Natural killer cell (primary cell): ENCODE measurements at regions not wholly inside any gene's neighbourhood (a gene's known extent, or its start where the extent isn't known, plus 50 kb on each side); places are given as distances from the start of the nearest gene placed in this dataset.

Experiments used
- ATAC-seq, 3 donors: fragments of 150-1000 bp in 2 of 3; fragments of 200-7000 bp in 1 of 3; cut with Tn5 transposase; 1 replicate in 1 of 3; 2 replicates in 2 of 3; pipeline ENCODE4 v1.10.0; 2021; ENCODE audit warnings: mild to moderate bottlenecking in 2 of 3, moderate library complexity in 2 of 3
- DNase-seq, 2 donors: peaks; one replicate each; pipeline versions ENCODE4 v3.0.0 to v3.0.0-alpha.2; 2013 to 2021; ENCODE audit warnings: mixed read lengths in 1 of 2
- H3K27ac ChIP-seq: one replicate; pipeline ENCODE4 v1.5.1; 2013; ENCODE audit warnings: mild to moderate bottlenecking, low read length
- H3K27me3 ChIP-seq: one replicate; pipeline ENCODE4 v1.6.1; 2013; ENCODE audit warnings: low read length; ENCODE audit not compliant: control insufficient read depth, insufficient read depth
- H3K36me3 ChIP-seq: one replicate; pipeline ENCODE4 v1.6.1; 2013; ENCODE audit warnings: low read length; ENCODE audit not compliant: control insufficient read depth, insufficient read depth
- H3K4me1 ChIP-seq: one replicate; pipeline ENCODE4 v1.6.1; 2013; ENCODE audit warnings: low read length; ENCODE audit not compliant: control insufficient read depth, insufficient read depth
- H3K4me3 ChIP-seq: one replicate; pipeline ENCODE4 v1.5.1; 2013; ENCODE audit warnings: low read length
- H3K9me3 ChIP-seq: one replicate; pipeline ENCODE4 v1.6.1; 2013; ENCODE audit warnings: low read length; ENCODE audit not compliant: control insufficient read depth, insufficient read depth
- H3K27ac Mint-ChIP-seq, 2 donors: one replicate each; pipeline ENCODE4 v1.8.0; 2022; ENCODE audit warnings: mild to moderate bottlenecking in 2 of 2, mixed read lengths in 2 of 2, moderate library complexity in 1 of 2
- H3K27me3 Mint-ChIP-seq, 2 donors: one replicate each; pipeline ENCODE4 v1.8.0; 2022; ENCODE audit warnings: low read depth in 2 of 2, mixed read lengths in 2 of 2
- H3K36me3 Mint-ChIP-seq: one replicate; pipeline ENCODE4 v1.8.0; 2022; ENCODE audit warnings: mixed read lengths
- H3K4me1 Mint-ChIP-seq, 2 donors: one replicate each; pipeline ENCODE4 v1.8.0; 2022; ENCODE audit warnings: mixed read lengths in 2 of 2
- H3K4me3 Mint-ChIP-seq: one replicate; pipeline ENCODE4 v1.8.0; 2022; ENCODE audit warnings: mild to moderate bottlenecking, moderate library complexity, mixed read lengths
- H3K9me3 Mint-ChIP-seq, 2 donors: one replicate each; pipeline ENCODE4 v1.8.0; 2022; ENCODE audit warnings: mixed read lengths in 2 of 2
- WGBS: methylation state at CpG from one replicate; pipeline ENCODE4 v1.1.7; 2013; ENCODE audit warnings: missing lambda C conversion rate; ENCODE audit not compliant: insufficient coverage; 5-methylcytosine and 5-hydroxymethylcytosine counted together
- intact Hi-C: fragments of 100-400 bp; cut with micrococcal nuclease; formaldehyde crosslinking; loops from one replicate; pipeline ENCODE4 v1.14.2; 2022
- TF ChIP-seq, protein P1 (sequence below): fragments of 200-600 bp; IDR thresholded peaks from one replicate; pipeline ENCODE4 v1.8.0; 2022; ENCODE audit warnings: antibody characterized with exemption

- Mint-ChIP-seq H3K4me3 (no peak overlapping the region), H3K27ac (no peak overlapping the region), H3K36me3 (no peaks in the 10 kb centered on the region), H3K9me3 (peaks cover 5 to 6% of the 10 kb centered on the region in 2 donors), H3K27me3 (no peaks in the 10 kb centered on the region), H3K4me1 (no peaks in the 10 kb centered on the region)
- H3K27me3 ChIP-seq, result no peaks in the 10 kb centered on the region
- TF ChIP-seq, protein P1, sequence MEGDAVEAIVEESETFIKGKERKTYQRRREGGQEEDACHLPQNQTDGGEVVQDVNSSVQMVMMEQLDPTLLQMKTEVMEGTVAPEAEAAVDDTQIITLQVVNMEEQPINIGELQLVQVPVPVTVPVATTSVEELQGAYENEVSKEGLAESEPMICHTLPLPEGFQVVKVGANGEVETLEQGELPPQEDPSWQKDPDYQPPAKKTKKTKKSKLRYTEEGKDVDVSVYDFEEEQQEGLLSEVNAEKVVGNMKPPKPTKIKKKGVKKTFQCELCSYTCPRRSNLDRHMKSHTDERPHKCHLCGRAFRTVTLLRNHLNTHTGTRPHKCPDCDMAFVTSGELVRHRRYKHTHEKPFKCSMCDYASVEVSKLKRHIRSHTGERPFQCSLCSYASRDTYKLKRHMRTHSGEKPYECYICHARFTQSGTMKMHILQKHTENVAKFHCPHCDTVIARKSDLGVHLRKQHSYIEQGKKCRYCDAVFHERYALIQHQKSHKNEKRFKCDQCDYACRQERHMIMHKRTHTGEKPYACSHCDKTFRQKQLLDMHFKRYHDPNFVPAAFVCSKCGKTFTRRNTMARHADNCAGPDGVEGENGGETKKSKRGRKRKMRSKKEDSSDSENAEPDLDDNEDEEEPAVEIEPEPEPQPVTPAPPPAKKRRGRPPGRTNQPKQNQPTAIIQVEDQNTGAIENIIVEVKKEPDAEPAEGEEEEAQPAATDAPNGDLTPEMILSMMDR, result no peak
- H3K27ac ChIP-seq, result no peak overlapping the region
- ATAC-seq (no peak), DNase-seq (no peak)
- H3K9me3 ChIP-seq, result no peaks in the 10 kb centered on the region
- intact Hi-C loops, result no loop called here
- H3K36me3 ChIP-seq, result no peaks in the 10 kb centered on the region
- H3K4me1 ChIP-seq, result no peaks in the 10 kb centered on the region
- no peak overlapping the region for H3K4me3 ChIP-seq
Measured at GRCh38 chr3:117404141-117404540, 694.6 kb downstream of the TUSC7 start.

- TF ChIP-seq, protein P1, result no peak
- H3K27me3 ChIP-seq, result no peaks in the 10 kb centered on the region
- H3K9me3 Mint-ChIP-seq, result peaks cover 7 to 8% of the 10 kb centered on the region in 2 donors
- H3K4me1 ChIP-seq, result no peaks in the 10 kb centered on the region
- no peaks in the 10 kb centered on the region for H3K4me1 Mint-ChIP-seq
- H3K36me3 ChIP-seq, result no peaks in the 10 kb centered on the region
- no peak overlapping the region for H3K27ac ChIP-seq
- no peaks in the 10 kb centered on the region for H3K27me3 Mint-ChIP-seq
- no peak overlapping the region for H3K4me3 Mint-ChIP-seq
- 68% methylated on average over 2 of the region's 2 CpGs for WGBS
- H3K27ac Mint-ChIP-seq, result no peak overlapping the region
- intact Hi-C loops, result no loop called here
- ATAC-seq (no peak), DNase-seq (no peak)
- no peak overlapping the region for H3K4me3 ChIP-seq
- no peaks in the 10 kb centered on the region for H3K36me3 Mint-ChIP-seq
- H3K9me3 ChIP-seq, result no peaks in the 10 kb centered on the region
Measured at GRCh38 chr3:117404730-117405129, 695.2 kb downstream of the TUSC7 start.

DNA sequence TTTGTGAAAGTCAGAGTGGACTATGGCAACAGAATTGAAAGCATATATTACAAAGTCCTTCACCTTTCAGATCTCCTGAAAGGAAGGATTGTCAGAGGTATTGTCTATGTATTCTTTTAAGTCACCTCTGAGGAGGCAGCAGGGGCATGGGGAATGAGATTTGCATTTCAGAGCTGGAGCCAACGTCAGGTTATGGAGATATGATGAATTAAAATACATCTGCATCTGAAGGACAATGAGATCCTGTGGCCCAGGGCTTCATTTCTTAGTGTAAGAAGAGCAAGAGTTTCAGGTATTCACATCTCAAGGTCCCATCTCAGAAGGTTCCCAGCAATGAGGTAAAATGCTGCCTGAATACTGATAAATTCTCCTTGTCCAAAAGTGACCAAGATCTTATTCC is 695.8 kb downstream of the TUSC7 start:
- Histone ChIP-seq H3K4me1 (no peaks in the 10 kb centered on the region), H3K4me3 (no peak overlapping the region), H3K27me3 (no peaks in the 10 kb centered on the region), H3K9me3 (no peaks in the 10 kb centered on the region), H3K27ac (no peak overlapping the region), H3K36me3 (no peaks in the 10 kb centered on the region)
- no peaks in the 10 kb centered on the region for H3K4me1 Mint-ChIP-seq
- no peaks in the 10 kb centered on the region for H3K27me3 Mint-ChIP-seq
- no peak for DNase-seq
- 57% methylated on average over 1 of the region's 1 CpG for WGBS
- H3K36me3 Mint-ChIP-seq, result no peaks in the 10 kb centered on the region
- peaks cover 4 to 5% of the 10 kb centered on the region in 2 donors for H3K9me3 Mint-ChIP-seq
- no peak overlapping the region for H3K4me3 Mint-ChIP-seq
- TF ChIP-seq, protein P1, result no peak
- ATAC-seq, result no peak
- intact Hi-C loops, result no loop called here
- H3K27ac Mint-ChIP-seq, result no peak overlapping the region

GRCh38 chr3:117407317-117407716 is 697.7 kb downstream of the TUSC7 start:
- DNase-seq (no peak), ATAC-seq (no peak)
- Histone ChIP-seq H3K27ac (no peak overlapping the region), H3K4me1 (no peaks in the 10 kb centered on the region), H3K4me3 (no peak overlapping the region), H3K36me3 (no peaks in the 10 kb centered on the region), H3K27me3 (no peaks in the 10 kb centered on the region), H3K9me3 (no peaks in the 10 kb centered on the region)
- H3K4me3 Mint-ChIP-seq, result no peak overlapping the region
- no peaks in the 10 kb centered on the region for H3K4me1 Mint-ChIP-seq
- no peaks in the 10 kb centered on the region for H3K27me3 Mint-ChIP-seq
- no peaks in the 10 kb centered on the region for H3K36me3 Mint-ChIP-seq
- TF ChIP-seq, protein P1, result no peak
- H3K9me3 Mint-ChIP-seq, result peaks cover 4 to 5% of the 10 kb centered on the region in 2 donors
- no peak overlapping the region for H3K27ac Mint-ChIP-seq
- intact Hi-C loops, result no loop called here
